ENCODE measurements at regions not wholly inside any gene's neighbourhood (a gene's known extent, or its start where the extent isn't known, plus 50 kb on each side); places are given as distances from the start of the nearest gene placed in this dataset.

DNA sequence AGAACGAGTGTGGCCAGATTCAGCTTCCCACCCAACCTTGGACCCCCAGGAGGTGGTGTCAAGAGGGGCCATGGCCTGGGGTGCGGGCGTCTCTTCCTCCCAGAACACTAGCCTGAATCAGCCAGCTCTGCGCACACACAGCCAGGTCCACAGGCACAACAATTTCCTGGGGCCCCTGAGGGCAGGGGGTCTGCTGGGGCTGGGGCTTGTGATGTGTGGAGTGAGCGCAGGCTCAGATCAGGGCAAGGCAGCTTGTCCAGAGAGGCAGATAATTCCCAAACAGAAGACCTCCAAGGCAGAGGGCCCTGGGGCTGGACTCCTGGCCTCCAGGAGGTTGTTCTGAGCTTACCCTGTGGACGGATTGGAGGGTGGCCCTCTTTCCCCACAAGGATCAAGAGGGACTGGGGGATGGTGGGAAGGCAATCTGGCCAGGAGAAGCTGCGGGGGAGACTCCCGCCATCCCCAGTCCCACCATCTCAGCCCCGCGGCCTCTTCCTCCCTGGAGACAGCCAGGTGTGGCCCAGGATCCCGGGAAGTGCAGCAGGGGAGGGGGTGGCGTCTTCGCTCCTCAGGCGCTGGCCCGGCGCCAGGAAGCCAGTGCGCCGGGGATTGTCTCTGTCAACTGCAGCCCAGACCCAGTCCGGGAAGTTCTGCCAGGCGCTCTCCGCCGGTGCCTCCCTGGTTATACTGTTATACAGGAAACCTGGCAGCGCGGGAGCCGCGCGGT lies 52.0 kb upstream of the AMZ2 start:
- Histone ChIP-seq H3K23ac (ENCODE audit: insufficient read length, low read depth, low read length) (no peak overlapping the region), H2BK20ac (ENCODE audit: low read depth, low read length, poor library complexity, severe bottlenecking) (no peak overlapping the region), H3K27me3 (ENCODE audit: insufficient read depth, low read length) (peaks cover 49% of the 10 kb centered on the region), H4K91ac (ENCODE audit: insufficient read length, low read depth, low read length) (no peak overlapping the region), H3K56ac (ENCODE audit: insufficient read length, low read depth, low read length) (no peak overlapping the region), H4K5ac (ENCODE audit: insufficient read length, low read depth, low read length) (no peak overlapping the region), H3K9me3 (ENCODE audit: control insufficient read depth, low read depth, low read length) (no peaks in the 10 kb centered on the region), H3K23me2 (ENCODE audit: insufficient read length, low read depth, low read length, poor library complexity, severe bottlenecking) (peaks cover 25% of the 10 kb centered on the region), H4K20me1 (ENCODE audit: control insufficient read depth, insufficient read depth, insufficient read length) (peaks cover 2% of the 10 kb centered on the region), H3K79me1 (ENCODE audit: insufficient read depth, low read depth, low read length, poor library complexity, severe bottlenecking) (no peaks in the 10 kb centered on the region), H3K4ac (ENCODE audit: low read depth, low read length) (no peak overlapping the region), H4K8ac (replicated peaks; ENCODE audit: insufficient read length, low read depth, low read length) (no peak overlapping the region), H3K14ac (ENCODE audit: insufficient read depth, low read length) (no peak overlapping the region), H3K4me1 (ENCODE audit: insufficient read depth, low read length) (no peaks in the 10 kb centered on the region), H2BK120ac (ENCODE audit: low read depth, low read length, poor library complexity, severe bottlenecking) (no peak overlapping the region), H2BK5ac (ENCODE audit: insufficient read length, low read length) (no peak overlapping the region), H3K9ac (ENCODE audit: extremely low read depth, insufficient read length, low read length) (no peak overlapping the region), H2AK5ac (ENCODE audit: insufficient read length, low read length) (no peak overlapping the region), H2BK15ac (ENCODE audit: low read depth, low read length) (no peak overlapping the region), H3K4me2 (ENCODE audit: insufficient read depth, insufficient read length, low read length) (peak overlapping the region; percentile 81), H3K79me2 (ENCODE audit: insufficient read depth, low read length) (no peaks in the 10 kb centered on the region), H3T11ph (ENCODE audit: low read length) (no peak overlapping the region), H2BK12ac (ENCODE audit: insufficient read length, low read depth, low read length) (no peak overlapping the region), H3K18ac (ENCODE audit: insufficient read length, low read depth, low read length) (no peak overlapping the region), H2AFZ (ENCODE audit: low read length) (no peak overlapping the region), H3K27ac (ENCODE audit: insufficient read length, low read depth, low read length) (no peak overlapping the region)
- TF ChIP-seq, protein P1, sequence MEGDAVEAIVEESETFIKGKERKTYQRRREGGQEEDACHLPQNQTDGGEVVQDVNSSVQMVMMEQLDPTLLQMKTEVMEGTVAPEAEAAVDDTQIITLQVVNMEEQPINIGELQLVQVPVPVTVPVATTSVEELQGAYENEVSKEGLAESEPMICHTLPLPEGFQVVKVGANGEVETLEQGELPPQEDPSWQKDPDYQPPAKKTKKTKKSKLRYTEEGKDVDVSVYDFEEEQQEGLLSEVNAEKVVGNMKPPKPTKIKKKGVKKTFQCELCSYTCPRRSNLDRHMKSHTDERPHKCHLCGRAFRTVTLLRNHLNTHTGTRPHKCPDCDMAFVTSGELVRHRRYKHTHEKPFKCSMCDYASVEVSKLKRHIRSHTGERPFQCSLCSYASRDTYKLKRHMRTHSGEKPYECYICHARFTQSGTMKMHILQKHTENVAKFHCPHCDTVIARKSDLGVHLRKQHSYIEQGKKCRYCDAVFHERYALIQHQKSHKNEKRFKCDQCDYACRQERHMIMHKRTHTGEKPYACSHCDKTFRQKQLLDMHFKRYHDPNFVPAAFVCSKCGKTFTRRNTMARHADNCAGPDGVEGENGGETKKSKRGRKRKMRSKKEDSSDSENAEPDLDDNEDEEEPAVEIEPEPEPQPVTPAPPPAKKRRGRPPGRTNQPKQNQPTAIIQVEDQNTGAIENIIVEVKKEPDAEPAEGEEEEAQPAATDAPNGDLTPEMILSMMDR (conservative IDR thresholded peaks at IDR 0.05): no peak
- Mint-ChIP-seq H3K4me3 (peak overlapping the region; percentile 54 to 80), H3K36me3 (ENCODE audit: insufficient read depth in 1 of 3, low read depth in 3 of 3) (no peaks in the 10 kb centered on the region; a peak in 1 of 7 replicates), H3K9me3 (peaks cover 2 to 3% of the 10 kb centered on the region in 2 experiments; a peak in 2 of 5 replicates), H3K27ac (no peak overlapping the region), H3K4me1 (peaks cover 17 to 26% of the 10 kb centered on the region in 2 experiments), H3K27me3 (ENCODE audit: low read depth) (peaks cover 91% of the 10 kb centered on the region)
- peak; percentile 78 for DNase-seq
- no CpG with 5 or more reads among the region's 27 CpGs for WGBS (ENCODE audit: extremely low coverage, insufficient read length, low lambda C conversion rate)

Data from H9 (cell line).